SK-N-SH treated with all-trans-retinoic acid at 6 μM for 48 hours (cell line): ENCODE measurements at regions not wholly inside any gene's neighbourhood (a gene's known extent, or its start where the extent isn't known, plus 50 kb on each side); places are given as distances from the start of the nearest gene placed in this dataset.

Experiments used
- BACH2 ChIP-seq: fragments of 250-450 bp; sonication (Bioruptor Pico); IDR thresholded peaks from 2 replicates; pipeline ENCODE4 v1.9.0; 2021; ENCODE audit warnings: mild to moderate bottlenecking, borderline replicate concordance
- CSDC2 ChIP-seq: fragments of 250-450 bp; sonication (Bioruptor Pico); IDR thresholded peaks from 2 replicates; pipeline ENCODE4 v1.5.0; 2020; ENCODE audit warnings: mild to moderate bottlenecking, moderate library complexity
- ESRRG ChIP-seq: fragments of 250-450 bp; sonication (Bioruptor Pico); IDR thresholded peaks from 2 replicates; pipeline ENCODE4 v1.6.1; 2021; ENCODE audit warnings: mild to moderate bottlenecking
- PPARA ChIP-seq: fragments of 250-450 bp; sonication (Bioruptor Pico); IDR thresholded peaks from 2 replicates; pipeline ENCODE4 v1.5.0; 2020; ENCODE audit warnings: mild to moderate bottlenecking, borderline replicate concordance
- TCF4 ChIP-seq: fragments of 250-450 bp; sonication (Bioruptor Pico); IDR thresholded peaks from 2 replicates; pipeline ENCODE4 v1.8.0; 2021; ENCODE audit warnings: mild to moderate bottlenecking, moderate library complexity, borderline replicate concordance
- TOX ChIP-seq: fragments of 250-450 bp; sonication (Bioruptor Pico); IDR thresholded peaks from 2 replicates; pipeline ENCODE4 v1.8.0; 2021; ENCODE audit warnings: mild to moderate bottlenecking, moderate library complexity, borderline replicate concordance
- ZFP3 ChIP-seq: fragments of 250-450 bp; sonication (Bioruptor Pico); IDR thresholded peaks from 2 replicates; pipeline ENCODE4 v1.5.0; 2020; ENCODE audit warnings: mild to moderate bottlenecking, moderate library complexity
- ZFP30 ChIP-seq: fragments of 450-650 bp; formaldehyde crosslinking; IDR thresholded peaks from 2 replicates; pipeline ENCODE4 v1.5.0; 2022; ENCODE audit warnings: mild to moderate bottlenecking, moderate library complexity
- ZNF565 ChIP-seq: fragments of 450-650 bp; formaldehyde crosslinking; conservative IDR thresholded peaks from 2 replicates; pipeline ENCODE4 v1.5.0; 2020; ENCODE audit warnings: low read depth, mild to moderate bottlenecking, moderate library complexity
- TF ChIP-seq, protein P1 (sequence below): fragments of 250-450 bp; sonication (Bioruptor Pico); IDR thresholded peaks from 2 replicates; pipeline ENCODE4 v1.8.0; 2021; ENCODE audit warnings: low read depth, mild to moderate bottlenecking, moderate library complexity, borderline replicate concordance
- TF ChIP-seq, protein P2 (sequence below): fragments of 250-450 bp; sonication (Bioruptor Pico); IDR thresholded peaks from 2 replicates; pipeline ENCODE4 v1.5.1; 2021; ENCODE audit warnings: mild to moderate bottlenecking, moderate library complexity

DNA sequence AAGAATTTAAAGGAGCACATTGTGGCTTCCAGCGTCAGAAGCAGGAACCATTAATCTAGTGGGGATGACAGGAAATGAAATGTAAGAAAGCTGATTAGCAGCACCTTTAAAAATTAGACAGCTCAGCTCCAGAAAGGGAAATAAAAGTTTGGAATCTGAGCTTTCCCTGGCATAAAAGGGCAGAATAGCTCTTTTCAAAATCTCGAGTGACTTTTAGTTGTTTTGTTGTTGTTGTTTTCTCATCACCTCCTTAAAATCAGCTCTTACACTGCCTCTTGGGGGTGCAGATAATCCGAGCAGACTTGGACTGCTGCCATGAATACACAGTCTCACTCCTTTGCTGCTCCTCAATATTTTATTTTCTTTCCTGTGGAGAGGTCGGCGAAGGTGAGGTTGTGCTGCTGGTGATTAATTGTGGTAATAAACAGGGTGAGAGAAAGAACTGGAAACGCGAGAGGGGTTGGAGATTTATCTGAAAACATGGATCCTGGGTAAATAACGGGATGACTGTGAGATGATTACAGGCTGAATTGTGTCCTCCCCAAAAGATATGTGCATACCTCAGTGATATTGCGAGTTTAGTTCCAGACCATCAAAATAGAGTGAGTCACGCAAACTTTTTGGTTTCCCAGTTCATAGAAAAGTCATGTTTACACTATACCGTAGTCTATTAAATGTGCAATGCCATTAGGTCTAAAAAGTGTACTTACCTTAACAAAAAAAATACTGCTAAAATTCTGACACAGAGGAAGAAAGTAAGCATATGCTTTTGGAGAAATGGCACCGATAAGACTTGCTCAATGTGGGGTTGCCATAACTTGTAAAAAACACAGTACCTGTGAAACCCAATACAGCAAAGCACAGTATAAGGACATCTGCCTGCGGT is 787.7 kb downstream of the UQCRFS1 start:
- TF ChIP-seq, protein P1, sequence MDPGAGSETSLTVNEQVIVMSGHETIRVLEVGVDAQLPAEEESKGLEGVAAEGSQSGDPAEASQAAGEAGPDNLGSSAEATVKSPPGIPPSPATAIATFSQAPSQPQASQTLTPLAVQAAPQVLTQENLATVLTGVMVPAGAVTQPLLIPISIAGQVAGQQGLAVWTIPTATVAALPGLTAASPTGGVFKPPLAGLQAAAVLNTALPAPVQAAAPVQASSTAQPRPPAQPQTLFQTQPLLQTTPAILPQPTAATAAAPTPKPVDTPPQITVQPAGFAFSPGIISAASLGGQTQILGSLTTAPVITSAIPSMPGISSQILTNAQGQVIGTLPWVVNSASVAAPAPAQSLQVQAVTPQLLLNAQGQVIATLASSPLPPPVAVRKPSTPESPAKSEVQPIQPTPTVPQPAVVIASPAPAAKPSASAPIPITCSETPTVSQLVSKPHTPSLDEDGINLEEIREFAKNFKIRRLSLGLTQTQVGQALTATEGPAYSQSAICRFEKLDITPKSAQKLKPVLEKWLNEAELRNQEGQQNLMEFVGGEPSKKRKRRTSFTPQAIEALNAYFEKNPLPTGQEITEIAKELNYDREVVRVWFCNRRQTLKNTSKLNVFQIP (CRISPR knock-in tag), result no peak
- TF ChIP-seq ESRRG (CRISPR knock-in tag) (no peak), CSDC2 (CRISPR knock-in tag) (no peak), ZFP3 (CRISPR knock-in tag) (no peak), ZNF565 (CRISPR knock-in tag) (no peak), ZFP30 (CRISPR knock-in tag) (no peak), BACH2 (no peak), PPARA (no peak), TOX (CRISPR knock-in tag) (no peak), TCF4 (CRISPR knock-in tag) (no peak)
- TF ChIP-seq, protein P2, sequence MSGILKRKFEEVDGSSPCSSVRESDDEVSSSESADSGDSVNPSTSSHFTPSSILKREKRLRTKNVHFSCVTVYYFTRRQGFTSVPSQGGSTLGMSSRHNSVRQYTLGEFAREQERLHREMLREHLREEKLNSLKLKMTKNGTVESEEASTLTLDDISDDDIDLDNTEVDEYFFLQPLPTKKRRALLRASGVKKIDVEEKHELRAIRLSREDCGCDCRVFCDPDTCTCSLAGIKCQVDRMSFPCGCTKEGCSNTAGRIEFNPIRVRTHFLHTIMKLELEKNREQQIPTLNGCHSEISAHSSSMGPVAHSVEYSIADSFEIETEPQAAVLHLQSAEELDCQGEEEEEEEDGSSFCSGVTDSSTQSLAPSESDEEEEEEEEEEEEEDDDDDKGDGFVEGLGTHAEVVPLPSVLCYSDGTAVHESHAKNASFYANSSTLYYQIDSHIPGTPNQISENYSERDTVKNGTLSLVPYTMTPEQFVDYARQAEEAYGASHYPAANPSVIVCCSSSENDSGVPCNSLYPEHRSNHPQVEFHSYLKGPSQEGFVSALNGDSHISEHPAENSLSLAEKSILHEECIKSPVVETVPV (CRISPR knock-in tag), result no peak
